NT2/D1 (cell line): ENCODE measurements at regions not wholly inside any gene's neighbourhood (a gene's known extent, or its start where the extent isn't known, plus 50 kb on each side); places are given as distances from the start of the nearest gene placed in this dataset.

ENCODE experiments used
- DNase-seq: peaks from one replicate; pipeline ENCODE4 v3.0.0-alpha.2; 2011; ENCODE audit warnings: low read depth, low spot score
- H3K27me3 ChIP-seq: 2 replicates; pipeline ENCODE4 v1.6.0; 2011; ENCODE audit warnings: mild to moderate bottlenecking; ENCODE audit not compliant: insufficient read length, insufficient read depth
- H3K36me3 ChIP-seq: 2 replicates; pipeline ENCODE4 v1.6.1; 2011; ENCODE audit warnings: mild to moderate bottlenecking, low read length, mixed read lengths; ENCODE audit not compliant: insufficient read depth, insufficient read length
- H3K4me1 ChIP-seq: 2 replicates; pipeline ENCODE4 v1.5.1; 2011; ENCODE audit not compliant: insufficient read depth, insufficient read length
- H3K4me3 ChIP-seq: 2 replicates; pipeline ENCODE4 v1.5.1; 2011; ENCODE audit warnings: low read depth; ENCODE audit not compliant: insufficient read length
- H3K9ac ChIP-seq: 2 replicates; pipeline ENCODE4 v1.6.0; 2011; ENCODE audit warnings: low read depth; ENCODE audit not compliant: insufficient read length
- H3K9me3 ChIP-seq: 2 replicates; pipeline ENCODE4 v1.5.1; 2011; ENCODE audit warnings: mild to moderate bottlenecking, low read length; ENCODE audit not compliant: insufficient read depth
- SUZ12 ChIP-seq: IDR thresholded peaks from 2 replicates; pipeline ENCODE4 v1.6.1; 2011; ENCODE audit not compliant: insufficient read length, insufficient read depth; ENCODE audit errors: extremely low read depth
- YY1 ChIP-seq: IDR thresholded peaks from 2 replicates; pipeline ENCODE4 v1.6.1; 2011; ENCODE audit not compliant: insufficient read length, insufficient read depth
- ZNF274 ChIP-seq: IDR thresholded peaks from 2 replicates; pipeline ENCODE4 v1.6.1; 2011; ENCODE audit warnings: mild to moderate bottlenecking, low read depth, low read length

- no peaks in the 10 kb centered on the region for H3K9me3 ChIP-seq
- no peak for DNase-seq
- no peaks in the 10 kb centered on the region for H3K36me3 ChIP-seq
- no peaks in the 10 kb centered on the region for H3K4me1 ChIP-seq
- no peak for TF ChIP-seq SUZ12
- TF ChIP-seq YY1, result no peak
- no peak for TF ChIP-seq ZNF274
- no peak overlapping the region for H3K4me3 ChIP-seq
- H3K9ac ChIP-seq, result no peak overlapping the region
- no peaks in the 10 kb centered on the region for H3K27me3 ChIP-seq
Measured at GRCh38 chr3:182115328-182116015, 403.7 kb downstream of the SOX2 start.

- Histone ChIP-seq H3K4me1 (no peaks in the 10 kb centered on the region), H3K9me3 (no peaks in the 10 kb centered on the region), H3K9ac (no peak overlapping the region), H3K4me3 (no peak overlapping the region), H3K36me3 (no peaks in the 10 kb centered on the region), H3K27me3 (no peaks in the 10 kb centered on the region)
- TF ChIP-seq YY1 (no peak), SUZ12 (no peak), ZNF274 (no peak)
- DNase-seq, result no peak
Measured at GRCh38 chr3:182116386-182116785, 404.7 kb downstream of the SOX2 start.

DNA sequence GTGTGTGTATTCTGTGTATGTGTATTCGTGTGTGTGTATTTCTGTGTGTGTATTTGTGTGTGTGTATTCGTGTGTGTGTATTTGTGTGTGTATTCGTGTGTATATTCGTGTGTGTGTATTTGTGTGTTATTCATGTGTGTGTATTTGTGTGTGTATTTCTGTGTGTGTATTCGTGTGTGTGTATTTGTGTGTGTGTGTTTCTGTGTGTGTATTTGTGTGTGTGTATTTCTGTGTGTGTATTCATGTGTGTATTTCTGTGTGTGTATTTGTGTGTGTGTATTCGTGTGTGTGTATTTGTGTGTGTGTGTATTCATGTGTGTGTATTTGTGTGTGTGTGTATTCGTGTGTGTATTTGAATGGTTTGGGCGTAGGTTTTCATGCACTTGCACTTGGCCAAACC lies 405.4 kb downstream of the SOX2 start:
- H3K4me1 ChIP-seq, result no peaks in the 10 kb centered on the region
- H3K4me3 ChIP-seq, result no peak overlapping the region
- DNase-seq, result no peak
- no peaks in the 10 kb centered on the region for H3K27me3 ChIP-seq
- TF ChIP-seq YY1 (no peak), SUZ12 (no peak), ZNF274 (no peak)
- no peaks in the 10 kb centered on the region for H3K9me3 ChIP-seq
- H3K36me3 ChIP-seq, result no peaks in the 10 kb centered on the region
- H3K9ac ChIP-seq, result no peak overlapping the region

DNA sequence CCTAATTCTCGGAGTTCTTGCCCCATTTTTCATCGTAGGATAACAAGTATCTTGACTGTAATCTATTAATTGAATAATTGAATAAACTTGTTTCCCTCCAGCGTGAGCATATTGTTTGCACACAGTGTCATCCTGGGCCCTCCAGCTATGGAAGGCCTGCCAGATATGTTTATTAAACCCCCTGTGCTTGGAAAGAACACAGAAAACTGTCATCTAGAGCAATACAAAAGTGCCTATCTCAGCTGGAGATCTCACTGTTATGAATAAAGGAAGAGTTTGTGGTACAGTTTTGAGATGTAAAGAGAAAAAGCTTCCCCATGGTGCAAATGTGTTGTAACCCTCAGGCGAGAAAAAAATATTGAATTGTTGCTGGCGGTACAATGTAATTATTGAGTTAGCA lies 405.9 kb downstream of the SOX2 start:
- no peaks in the 10 kb centered on the region for H3K27me3 ChIP-seq
- TF ChIP-seq YY1 (no peak), SUZ12 (no peak), ZNF274 (no peak)
- H3K9me3 ChIP-seq, result no peaks in the 10 kb centered on the region
- DNase-seq, result no peak
- H3K36me3 ChIP-seq, result no peaks in the 10 kb centered on the region
- H3K4me3 ChIP-seq, result no peak overlapping the region
- H3K9ac ChIP-seq, result no peak overlapping the region
- H3K4me1 ChIP-seq, result no peaks in the 10 kb centered on the region

DNA sequence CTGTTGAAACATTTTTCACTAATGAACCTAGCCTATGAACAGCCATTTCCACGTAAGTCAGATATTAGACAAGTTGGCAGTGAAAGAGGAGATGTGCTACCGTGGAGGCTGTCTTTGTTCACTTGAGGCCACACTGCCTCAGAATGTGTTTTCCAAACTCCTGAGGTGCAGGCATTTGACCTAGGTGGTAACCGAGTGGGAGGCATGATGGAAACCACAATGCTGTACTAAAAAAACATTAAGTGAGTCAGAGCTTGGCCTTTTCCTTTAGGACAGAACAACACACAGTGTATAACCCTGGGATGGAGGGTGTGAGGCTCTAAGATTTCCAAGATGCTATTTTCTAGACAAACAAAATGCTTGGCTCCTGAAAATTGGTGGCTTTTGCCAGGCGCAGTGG lies 406.3 kb downstream of the SOX2 start:
- no peak for TF ChIP-seq ZNF274
- H3K36me3 ChIP-seq, result no peaks in the 10 kb centered on the region
- H3K4me1 ChIP-seq, result no peaks in the 10 kb centered on the region
- no peak overlapping the region for H3K4me3 ChIP-seq
- H3K27me3 ChIP-seq, result no peaks in the 10 kb centered on the region
- DNase-seq, result no peak
- H3K9me3 ChIP-seq, result no peaks in the 10 kb centered on the region
- no peak overlapping the region for H3K9ac ChIP-seq

- Histone ChIP-seq H3K9me3 (no peaks in the 10 kb centered on the region), H3K4me1 (no peaks in the 10 kb centered on the region), H3K36me3 (no peaks in the 10 kb centered on the region), H3K27me3 (no peaks in the 10 kb centered on the region), H3K4me3 (no peak overlapping the region), H3K9ac (no peak overlapping the region)
- no peak for DNase-seq
- no peak for TF ChIP-seq YY1
- TF ChIP-seq ZNF274, result no peak
- no peak for TF ChIP-seq SUZ12
Measured at GRCh38 chr3:182121401-182121800, 409.7 kb downstream of the SOX2 start.

- H3K4me3 ChIP-seq, result no peak overlapping the region
- no peaks in the 10 kb centered on the region for H3K36me3 ChIP-seq
- TF ChIP-seq SUZ12 (no peak), ZNF274 (no peak), YY1 (no peak)
- H3K4me1 ChIP-seq, result no peaks in the 10 kb centered on the region
- no peak overlapping the region for H3K9ac ChIP-seq
- H3K9me3 ChIP-seq, result no peaks in the 10 kb centered on the region
- no peaks in the 10 kb centered on the region for H3K27me3 ChIP-seq
- DNase-seq, result no peak
Measured at GRCh38 chr3:182122779-182123178, 411.1 kb downstream of the SOX2 start.

GRCh38 chr3:182124187-182124586 lies 412.5 kb downstream of the SOX2 start:
- TF ChIP-seq YY1, result no peak
- no peak for TF ChIP-seq SUZ12
- TF ChIP-seq ZNF274, result no peak

More at GRCh38 chr3:182124187-182124586, 412.5 kb downstream of the SOX2 start:
- Histone ChIP-seq H3K4me1 (no peaks in the 10 kb centered on the region), H3K9ac (no peak overlapping the region), H3K27me3 (no peaks in the 10 kb centered on the region), H3K36me3 (no peaks in the 10 kb centered on the region), H3K9me3 (no peaks in the 10 kb centered on the region), H3K4me3 (no peak overlapping the region)
- DNase-seq, result no peak
